HG03469 (cell line): ENCODE measurements at regions not wholly inside any gene's neighbourhood (a gene's known extent, or its start where the extent isn't known, plus 50 kb on each side); places are given as distances from the start of the nearest gene placed in this dataset.
"Not testable (repeated sequence)": the region's sequence is repeated elsewhere in the genome, so short reads cannot be mapped to it uniquely, and the experiment has no call there.

Experiments used
- ATAC-seq: cut with Tn5 transposase; IDR thresholded peaks from one replicate; pipeline ENCODE4 v1.9.1; 2021; ENCODE audit warnings: mild to moderate bottlenecking, moderate library complexity, moderate number of reproducible peaks; ENCODE audit not compliant: unreplicated experiment

GRCh38 chr2:67616749-67617148, 219.6 kb downstream of the ETAA1 start:
- ATAC-seq = peak; percentile 87

DNA sequence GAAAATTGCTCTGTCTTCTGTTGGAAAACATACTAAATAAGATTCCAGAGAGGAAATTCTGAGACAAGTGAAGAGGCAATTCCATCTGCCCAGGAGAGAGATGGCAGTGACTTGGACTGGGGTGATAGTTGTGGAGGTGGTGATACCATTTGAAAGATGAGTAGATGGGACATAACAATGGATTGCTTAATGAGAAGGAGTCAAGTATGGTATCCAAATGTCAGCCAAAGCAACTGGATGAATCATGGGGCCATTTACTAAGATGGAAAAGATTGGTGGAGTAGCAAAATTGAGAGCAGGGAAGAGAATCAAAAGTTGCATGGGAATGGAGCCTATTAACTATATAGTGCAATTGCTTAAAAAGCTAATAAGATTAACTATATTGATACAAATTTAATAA, 222.1 kb downstream of the ETAA1 start:
- ATAC-seq = no peak

GRCh38 chr2:67623741-67624140, 226.6 kb downstream of the ETAA1 start:
- not testable (repeated sequence) for ATAC-seq

- no peak for ATAC-seq
These were observed 228.0 kb downstream of the ETAA1 start for GRCh38 chr2:67625178-67625577.

DNA sequence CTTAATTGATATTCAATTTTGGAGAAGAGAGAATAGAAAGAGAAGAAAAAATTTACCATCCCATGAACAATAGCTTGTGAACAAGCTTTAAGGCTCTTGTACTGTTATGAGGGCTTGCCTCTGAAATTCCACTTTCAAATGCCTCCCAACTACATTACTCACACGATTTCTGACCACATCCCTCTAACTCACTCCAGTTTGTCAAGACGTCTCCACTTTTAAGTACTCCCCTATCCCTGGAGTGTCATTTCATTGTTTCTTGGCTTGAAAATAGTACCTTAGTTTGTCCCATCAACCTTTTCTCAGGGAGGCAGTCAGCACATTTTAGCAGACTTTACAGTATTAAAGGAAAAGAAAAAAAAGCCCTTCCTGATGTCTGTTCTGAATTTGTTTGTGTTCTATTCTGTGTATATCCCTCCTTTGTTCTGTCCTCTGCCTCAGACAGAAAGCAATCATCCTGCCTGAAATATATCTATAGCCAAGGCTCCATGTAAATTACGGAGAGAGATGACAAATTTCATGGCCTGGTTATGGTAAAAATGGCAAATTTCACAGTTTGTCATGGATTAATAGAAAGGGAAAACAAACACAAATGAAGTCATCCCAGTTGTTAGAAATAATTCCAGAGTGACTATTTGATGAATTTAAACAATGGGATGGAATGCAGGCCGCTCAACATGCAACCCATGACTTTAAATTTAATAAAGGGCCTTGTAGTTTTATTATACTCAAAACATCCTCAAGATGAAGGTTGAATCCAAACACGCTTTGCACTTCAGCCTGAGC, 228.8 kb downstream of the ETAA1 start:
- ATAC-seq = no peak

GRCh38 chr2:67626656-67627055, 229.5 kb downstream of the ETAA1 start:
- ATAC-seq = no peak

- no peak for ATAC-seq
These were observed 230.5 kb downstream of the ETAA1 start for GRCh38 chr2:67627456-67628207.

DNA sequence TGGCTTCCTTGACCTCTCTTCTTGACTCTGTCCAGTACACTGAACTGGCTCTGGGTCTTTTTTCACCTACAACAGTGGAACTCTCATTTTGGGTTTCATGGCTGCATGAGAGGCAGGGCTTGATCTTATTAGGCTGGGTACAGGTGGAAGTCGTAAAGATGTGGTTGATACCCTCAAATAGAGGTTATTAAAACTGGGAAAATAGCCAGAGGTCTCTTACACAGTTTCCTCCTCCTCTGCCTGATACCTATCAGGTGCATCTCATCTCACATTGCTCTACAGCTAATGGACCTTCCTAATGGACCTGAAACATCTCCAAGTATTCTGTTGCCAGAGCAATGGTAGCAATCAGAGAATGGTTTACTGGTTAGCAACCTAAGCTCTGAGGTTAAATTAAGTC, 231.8 kb downstream of the ETAA1 start:
- no peak for ATAC-seq

GRCh38 chr2:67631483-67631882, 234.3 kb downstream of the ETAA1 start:
- no peak for ATAC-seq

DNA sequence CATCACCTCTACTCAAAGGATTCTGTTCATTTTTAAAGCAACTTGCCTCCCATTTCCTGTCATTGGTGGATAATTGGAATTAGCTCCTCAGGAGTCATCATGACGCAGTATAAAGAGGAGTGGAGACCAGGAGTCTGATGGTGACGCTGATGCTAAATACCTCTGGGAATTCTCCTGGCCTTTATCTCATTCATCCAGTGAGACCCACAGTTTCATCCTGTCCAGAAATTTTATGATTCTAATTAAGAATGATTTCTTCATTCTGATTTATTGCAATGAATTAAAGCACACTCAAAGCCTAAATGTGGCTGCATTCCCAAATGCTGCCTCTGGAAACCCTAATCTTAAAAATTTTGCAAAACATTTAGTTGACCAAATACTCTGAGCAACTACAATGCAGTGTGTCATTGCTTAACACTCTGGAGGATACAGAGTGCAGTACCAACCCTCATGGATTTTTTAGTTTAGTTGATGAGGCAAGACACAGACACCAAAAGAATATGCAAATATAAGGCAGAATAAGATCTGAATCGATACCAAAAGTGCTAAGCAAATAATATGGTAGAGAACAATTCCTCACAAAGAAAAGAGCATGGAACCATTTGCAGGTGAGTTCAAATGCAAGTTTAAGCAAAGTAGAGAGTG, 236.2 kb downstream of the ETAA1 start:
- ATAC-seq = no peak

GRCh38 chr2:67638146-67638545, 241.0 kb downstream of the ETAA1 start:
- no peak for ATAC-seq

DNA sequence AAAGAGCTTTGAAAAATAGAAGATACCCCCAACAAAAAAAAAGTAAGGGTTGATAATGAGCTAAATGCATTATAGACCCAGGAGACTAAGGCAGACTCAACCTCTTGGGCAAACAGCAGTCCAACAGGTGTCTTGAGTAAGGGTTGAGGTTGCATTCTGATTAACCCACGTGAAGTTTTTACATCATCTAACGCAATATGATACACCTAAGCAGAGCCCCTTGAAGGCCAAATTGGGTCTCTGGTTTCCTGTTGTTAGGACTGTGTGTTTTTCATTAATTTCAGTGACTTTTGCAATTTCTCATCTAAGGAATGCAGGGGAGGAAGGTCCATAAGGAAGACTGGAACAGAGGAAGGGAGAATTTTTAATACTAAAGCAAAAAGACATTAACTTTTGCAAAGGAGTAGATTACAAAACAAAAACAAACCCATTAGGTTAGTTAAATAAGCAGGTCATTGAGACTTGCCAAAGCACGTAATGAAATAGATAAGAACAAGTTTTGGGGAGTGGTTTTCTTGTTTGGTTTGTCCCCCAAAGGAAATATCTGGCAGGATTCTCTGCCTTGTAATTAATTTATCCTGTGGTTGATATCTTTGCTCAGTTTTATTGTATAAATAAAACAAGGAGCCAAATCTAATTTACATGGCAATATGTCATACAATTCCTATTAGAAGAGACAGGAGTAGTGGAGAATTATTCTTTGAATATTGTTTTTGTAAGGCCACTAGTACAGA, 244.3 kb downstream of the ETAA1 start:
- no peak for ATAC-seq

- no peak for ATAC-seq
These were observed 244.9 kb downstream of the ETAA1 start for GRCh38 chr2:67642046-67642382.

GRCh38 chr2:67642961-67643360, 245.8 kb downstream of the ETAA1 start:
- ATAC-seq = no peak

- no peak for ATAC-seq
These were observed 248.4 kb downstream of the ETAA1 start for GRCh38 chr2:67645280-67646138.

- no peak for ATAC-seq
These were observed 249.7 kb downstream of the ETAA1 start for GRCh38 chr2:67646714-67647333.

DNA sequence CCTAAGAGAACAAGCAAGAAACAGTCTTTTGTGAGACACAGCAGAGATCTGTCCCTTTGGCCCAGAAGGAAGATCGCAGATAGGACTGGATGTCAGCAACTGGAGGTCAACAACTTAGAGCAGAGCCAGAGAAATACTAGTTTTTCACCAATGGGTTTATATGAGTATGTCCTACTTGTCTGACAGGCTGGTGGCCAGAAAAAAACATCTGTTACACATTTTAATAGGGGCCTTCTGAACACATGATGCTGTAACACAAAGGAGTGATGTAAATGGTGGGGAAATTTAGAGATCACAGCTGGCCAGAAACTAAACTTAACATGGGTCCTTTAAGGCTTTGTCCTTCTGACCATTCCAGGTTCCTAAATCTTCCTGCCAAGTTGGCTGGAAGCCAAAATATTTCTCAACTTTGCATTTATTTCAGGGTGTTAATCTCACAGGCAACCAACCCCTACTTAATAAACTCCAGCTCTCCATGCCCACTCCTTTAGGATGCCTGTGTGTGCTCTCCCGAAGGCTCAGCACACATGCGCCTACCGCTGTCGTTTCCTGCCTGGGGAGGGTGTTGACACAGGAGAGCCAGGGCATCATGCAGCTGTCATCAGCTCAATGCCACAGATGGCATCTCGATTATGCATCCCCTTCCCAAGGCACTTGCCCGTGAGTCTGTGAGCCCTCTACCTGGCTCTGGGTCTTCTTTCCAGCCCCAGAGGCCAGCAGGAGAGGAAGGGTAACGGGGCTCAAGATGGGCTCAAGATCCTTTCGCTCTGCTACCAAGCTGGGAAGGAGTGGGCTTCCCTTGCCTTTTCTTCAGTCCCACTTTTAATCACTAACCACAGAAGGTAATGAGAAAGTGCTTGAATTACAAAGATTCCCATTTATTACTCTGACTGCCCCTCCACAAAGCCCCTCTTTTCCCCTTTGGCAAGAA, 252.5 kb downstream of the ETAA1 start:
- no peak for ATAC-seq

GRCh38 chr2:67650291-67651133, 253.4 kb downstream of the ETAA1 start:
- ATAC-seq = no peak
